Liver (tissue), 3 donors: ENCODE measurements at regions not wholly inside any gene's neighbourhood (a gene's known extent, or its start where the extent isn't known, plus 50 kb on each side); places are given as distances from the start of the nearest gene placed in this dataset.

Experiments used
- EGR1 ChIP-seq, 2 donors: IDR thresholded peaks; 2 replicates each; pipeline ENCODE4 v1.6.1; 2016 to 2018; ENCODE audit warnings: antibody characterized with exemption in 2 of 2, low read depth in 2 of 2
- GABPA ChIP-seq, 2 donors: IDR thresholded peaks in 1 of 2; conservative IDR thresholded peaks in 1 of 2; 2 replicates each; pipeline ENCODE4 v1.6.1; 2016; ENCODE audit warnings: antibody characterized with exemption in 2 of 2, mild to moderate bottlenecking in 1 of 2, moderate library complexity in 1 of 2
- JUND ChIP-seq, 2 donors: IDR thresholded peaks; 2 replicates each; pipeline ENCODE4 v1.6.1; 2016; ENCODE audit warnings: antibody characterized with exemption in 2 of 2
- REST ChIP-seq: IDR thresholded peaks from 2 replicates; pipeline ENCODE4 v1.6.1; 2016; ENCODE audit warnings: antibody characterized with exemption, mild to moderate bottlenecking
- TF ChIP-seq, protein P1 (sequence below): fragments of 150-350 bp; IDR thresholded peaks from 2 replicates; pipeline ENCODE4 v1.5.1; 2017; ENCODE audit warnings: improper control_type of control experiment, low read depth, low read length; ENCODE audit not compliant: missing input control
- donor health status: healthy.
- donor health status: healthy.

DNA sequence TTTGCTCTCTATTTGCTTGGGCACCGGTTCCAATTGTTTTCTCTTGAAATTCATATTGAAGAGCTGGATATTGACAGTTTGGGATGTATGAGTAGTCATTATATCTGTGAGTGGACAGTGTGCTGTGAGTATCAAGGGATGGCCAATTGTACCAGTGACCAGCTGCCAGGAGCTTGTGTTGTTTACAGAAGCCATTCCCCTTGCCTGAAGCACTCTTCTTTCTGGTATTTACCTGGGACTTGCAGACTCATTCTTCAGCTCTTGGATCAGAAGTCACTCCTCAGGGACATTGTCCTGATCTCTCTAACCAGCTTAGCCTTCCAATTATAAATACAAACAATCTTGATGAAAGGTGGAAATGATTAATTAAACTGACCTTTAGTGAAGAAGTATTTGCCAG lies 438.3 kb upstream of the LRATD1 start:
- TF ChIP-seq JUND (IDR thresholded peaks at IDR 0.05): no peak
- TF ChIP-seq GABPA (IDR thresholded peaks at IDR 0.05 in 1 of 2, conservative IDR thresholded peaks at IDR 0.05 in 1 of 2): no peak
- TF ChIP-seq, protein P1, sequence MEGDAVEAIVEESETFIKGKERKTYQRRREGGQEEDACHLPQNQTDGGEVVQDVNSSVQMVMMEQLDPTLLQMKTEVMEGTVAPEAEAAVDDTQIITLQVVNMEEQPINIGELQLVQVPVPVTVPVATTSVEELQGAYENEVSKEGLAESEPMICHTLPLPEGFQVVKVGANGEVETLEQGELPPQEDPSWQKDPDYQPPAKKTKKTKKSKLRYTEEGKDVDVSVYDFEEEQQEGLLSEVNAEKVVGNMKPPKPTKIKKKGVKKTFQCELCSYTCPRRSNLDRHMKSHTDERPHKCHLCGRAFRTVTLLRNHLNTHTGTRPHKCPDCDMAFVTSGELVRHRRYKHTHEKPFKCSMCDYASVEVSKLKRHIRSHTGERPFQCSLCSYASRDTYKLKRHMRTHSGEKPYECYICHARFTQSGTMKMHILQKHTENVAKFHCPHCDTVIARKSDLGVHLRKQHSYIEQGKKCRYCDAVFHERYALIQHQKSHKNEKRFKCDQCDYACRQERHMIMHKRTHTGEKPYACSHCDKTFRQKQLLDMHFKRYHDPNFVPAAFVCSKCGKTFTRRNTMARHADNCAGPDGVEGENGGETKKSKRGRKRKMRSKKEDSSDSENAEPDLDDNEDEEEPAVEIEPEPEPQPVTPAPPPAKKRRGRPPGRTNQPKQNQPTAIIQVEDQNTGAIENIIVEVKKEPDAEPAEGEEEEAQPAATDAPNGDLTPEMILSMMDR: no peak
- no peak for TF ChIP-seq REST
- no peak for TF ChIP-seq EGR1 (IDR thresholded peaks at IDR 0.05; ENCODE audit: low read depth in 2 of 2)
